ENCODE measurements at regions not wholly inside any gene's neighbourhood (a gene's known extent, or its start where the extent isn't known, plus 50 kb on each side); places are given as distances from the start of the nearest gene placed in this dataset.
"Not testable (repeated sequence)": the region's sequence is repeated elsewhere in the genome, so short reads cannot be mapped to it uniquely, and the experiment has no call there.

DNA sequence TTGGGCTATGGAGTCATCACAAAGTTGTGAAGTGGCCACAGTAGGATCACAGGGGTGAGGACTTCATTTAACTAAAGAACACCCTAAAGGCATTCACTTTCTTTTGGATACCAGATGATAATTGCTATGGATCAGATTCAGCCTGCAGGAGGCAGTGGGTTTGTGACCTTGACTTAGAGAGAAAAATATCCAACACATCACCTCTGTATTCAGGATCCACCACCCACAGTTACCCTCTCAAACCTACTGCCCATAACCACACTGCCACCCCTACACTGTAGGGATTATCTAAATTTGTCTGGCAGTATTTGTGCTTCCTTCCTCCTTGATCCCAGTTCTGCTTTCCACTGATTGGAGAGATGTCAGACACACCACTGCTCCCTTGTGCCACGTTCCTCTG lies 269.4 kb downstream of the MYCN start:
- DNase-seq: no peak

DNA sequence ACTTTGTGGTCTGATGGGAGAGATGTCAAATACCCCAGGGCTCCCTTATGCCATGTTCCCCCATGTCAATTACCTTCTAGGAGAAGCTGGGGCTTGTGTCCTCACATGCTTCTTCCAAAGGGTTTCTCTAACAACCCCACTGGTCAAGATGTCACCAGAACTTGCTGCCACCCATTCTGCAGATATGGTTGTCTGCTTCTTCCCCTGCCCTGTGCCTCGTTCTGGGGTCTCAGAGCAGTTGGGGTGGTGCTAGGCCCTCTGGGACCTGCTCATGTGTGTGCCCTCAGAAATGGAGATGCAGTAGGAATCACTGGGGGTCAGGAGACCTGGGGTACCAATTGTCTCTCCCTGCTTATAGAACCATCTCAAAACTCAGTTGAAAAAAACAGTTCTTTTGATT lies 268.6 kb downstream of the MYCN start:
- DNase-seq: no peak

DNA sequence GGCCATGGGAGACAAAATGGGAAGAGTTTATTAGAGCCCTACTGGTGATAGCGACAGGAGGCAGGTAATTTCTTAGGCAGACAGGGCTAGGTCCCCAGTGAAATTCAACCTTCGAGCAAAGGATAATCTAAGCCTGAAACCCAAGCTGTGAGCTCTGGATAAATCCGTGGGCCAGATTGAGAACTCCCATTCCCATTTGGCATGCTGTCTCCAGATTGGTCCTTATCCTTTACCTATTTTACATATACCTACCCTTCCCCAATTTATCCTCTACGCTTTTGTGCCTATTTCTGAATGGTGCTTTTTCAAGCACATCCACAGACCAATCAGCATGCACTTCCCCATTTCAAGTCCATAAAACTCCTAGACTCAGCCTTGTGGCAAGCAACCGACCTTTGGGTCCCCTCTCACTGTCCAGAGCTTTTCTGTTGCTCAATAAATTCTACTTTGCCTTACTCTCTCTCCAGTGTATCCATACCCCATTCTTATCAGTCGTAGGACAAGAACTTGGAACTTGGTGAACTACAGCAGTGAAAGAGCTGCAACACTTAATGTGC lies 268.0 kb downstream of the MYCN start:
- DNase-seq: no peak

DNA sequence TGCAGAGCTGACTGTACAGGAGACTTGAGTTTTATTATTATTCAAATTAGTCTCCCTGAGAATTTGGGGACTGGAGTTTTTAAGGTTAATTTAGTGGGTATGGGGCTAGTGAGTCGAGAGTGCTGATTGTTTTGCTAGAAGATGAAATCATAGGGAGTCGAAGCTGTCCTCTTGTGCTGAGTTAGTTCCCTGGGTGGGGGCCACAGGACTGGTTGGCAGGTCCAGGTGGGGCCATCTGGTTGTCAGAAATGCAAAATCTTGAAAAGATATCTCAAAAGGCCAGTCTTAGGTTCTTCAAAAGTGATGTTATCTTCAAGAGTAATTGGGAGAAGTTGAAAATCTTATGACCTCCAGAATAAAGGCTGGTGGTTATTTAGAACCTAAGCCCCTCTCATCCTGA lies 267.3 kb downstream of the MYCN start:
- no peak for DNase-seq

DNA sequence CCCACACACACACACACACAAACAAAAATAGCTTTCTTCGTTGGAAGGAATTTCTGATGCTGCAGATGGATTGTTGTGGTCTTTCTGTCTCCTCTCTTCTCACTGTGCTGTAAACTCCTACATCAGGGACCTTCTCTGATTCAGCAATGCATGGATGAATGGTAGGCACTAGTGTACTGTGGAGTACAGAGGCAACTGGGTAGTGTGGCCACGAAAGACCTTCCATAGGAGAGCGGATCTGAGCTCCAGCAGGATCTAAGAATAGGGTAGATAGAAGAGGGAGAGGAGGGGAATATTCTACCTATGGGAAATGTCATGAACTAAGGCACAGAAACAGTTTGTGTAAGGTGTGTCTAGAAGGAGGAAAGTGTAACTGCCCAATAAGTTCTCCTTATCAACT lies 266.8 kb downstream of the MYCN start:
- no peak for DNase-seq

DNA sequence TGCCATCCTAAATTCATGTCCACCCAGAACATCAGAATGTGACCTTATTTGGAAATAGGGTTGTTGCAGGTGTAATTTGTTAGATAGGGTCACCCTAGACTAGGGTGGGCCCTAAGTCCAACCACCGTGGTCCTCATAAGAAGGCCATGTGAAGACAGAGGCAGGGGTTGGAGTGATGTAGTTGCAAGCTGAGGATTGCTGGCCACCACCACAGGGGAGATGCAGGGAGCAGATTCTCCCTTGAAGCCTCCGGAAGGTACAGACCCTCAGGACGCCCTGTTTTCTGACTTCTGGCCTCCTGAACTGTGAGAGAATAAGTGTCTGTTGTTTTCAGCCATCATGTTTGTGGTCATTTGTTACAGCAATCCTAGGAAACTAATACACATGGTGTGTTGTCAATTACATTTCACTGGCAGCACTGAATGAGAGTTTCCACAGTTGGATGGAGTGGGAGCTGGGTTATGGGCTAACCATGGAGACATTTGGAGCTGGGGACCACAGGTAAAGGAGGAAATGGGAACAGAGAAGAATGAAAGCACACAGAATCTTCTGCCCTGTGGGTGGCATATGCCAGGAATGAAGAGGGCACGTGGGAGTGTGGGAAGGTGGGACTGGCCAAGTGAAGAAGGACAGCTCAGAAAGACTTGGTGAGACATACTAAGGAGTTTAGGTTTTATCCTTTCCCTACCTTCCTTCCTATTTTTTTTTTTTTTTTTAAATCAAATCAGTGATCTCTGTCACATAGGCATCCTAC lies 266.0 kb downstream of the MYCN start:
- DNase-seq: no peak

DNA sequence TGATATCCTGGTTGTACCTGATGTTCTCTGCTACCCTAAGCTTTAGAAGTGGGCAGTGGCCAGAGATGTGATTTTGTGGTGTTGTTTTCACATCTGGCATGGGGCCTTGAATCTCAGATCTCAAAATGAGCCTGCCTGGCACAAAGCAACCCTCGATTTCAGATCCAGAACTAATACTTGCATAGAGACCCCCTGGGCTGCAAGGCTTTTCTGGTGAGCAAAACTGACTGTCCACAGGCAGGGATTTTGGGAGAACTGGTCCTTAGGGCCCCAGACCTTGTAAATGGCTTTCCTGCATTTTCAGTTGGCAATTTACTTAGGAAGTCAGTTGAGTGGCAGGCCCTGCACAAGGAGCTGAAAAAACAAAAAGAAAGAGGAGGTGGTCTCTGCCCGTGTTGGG lies 265.3 kb downstream of the MYCN start:
- no peak for DNase-seq

DNA sequence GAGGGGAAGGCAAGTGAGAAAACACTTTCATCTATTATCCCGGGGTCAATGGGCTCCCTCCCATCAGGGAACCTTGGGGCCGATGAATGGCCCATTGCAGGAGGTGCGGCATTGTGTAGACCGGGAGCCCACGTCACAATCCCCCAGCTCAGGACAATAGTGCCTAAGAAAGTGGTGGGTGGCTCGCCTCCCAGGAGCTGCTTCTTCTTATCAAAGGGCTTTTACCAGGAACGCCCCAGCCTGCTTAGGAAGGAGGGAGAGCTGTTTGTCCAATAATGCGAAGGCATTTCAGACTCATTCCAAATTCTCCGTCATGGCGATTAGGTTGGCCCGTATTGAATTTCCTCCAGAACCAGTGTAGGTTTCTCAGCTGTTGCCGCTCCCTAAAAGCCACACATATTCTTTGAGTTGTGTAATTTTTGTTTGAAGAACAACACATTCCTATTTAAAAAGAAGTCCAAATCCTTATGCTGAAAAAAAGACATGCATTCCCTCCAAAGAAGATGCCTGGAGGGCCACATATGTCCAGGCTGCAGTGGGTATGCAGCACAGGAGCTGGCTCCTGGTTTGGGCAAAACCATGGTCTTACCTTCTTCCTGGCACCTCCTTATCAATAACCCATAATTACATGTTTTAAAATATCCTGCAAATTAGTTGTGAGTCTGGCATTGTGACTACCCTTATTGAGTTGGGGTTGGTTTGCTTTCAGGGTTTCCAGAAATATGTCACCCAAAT lies 264.7 kb downstream of the MYCN start:
- DNase-seq: no peak

DNA sequence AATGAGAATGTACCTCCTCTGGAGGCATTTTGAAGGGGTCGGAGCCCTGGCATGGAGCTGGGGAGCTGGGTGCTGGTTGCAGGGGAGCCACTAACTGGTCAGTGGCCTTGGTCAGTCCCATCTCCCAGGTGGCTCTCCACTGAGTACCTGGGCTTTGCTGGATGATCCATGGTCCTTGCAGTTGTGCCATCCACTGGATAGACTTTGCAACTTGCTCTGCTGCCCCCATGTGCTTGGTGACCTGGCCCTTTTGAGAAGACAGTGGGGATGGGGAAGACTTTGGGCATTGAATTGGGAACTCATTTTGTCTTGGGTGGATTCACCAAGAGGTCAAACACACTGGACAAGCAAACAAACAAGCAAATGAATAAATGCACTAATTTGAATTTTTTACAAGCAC lies 263.9 kb downstream of the MYCN start:
- DNase-seq: no peak

DNA sequence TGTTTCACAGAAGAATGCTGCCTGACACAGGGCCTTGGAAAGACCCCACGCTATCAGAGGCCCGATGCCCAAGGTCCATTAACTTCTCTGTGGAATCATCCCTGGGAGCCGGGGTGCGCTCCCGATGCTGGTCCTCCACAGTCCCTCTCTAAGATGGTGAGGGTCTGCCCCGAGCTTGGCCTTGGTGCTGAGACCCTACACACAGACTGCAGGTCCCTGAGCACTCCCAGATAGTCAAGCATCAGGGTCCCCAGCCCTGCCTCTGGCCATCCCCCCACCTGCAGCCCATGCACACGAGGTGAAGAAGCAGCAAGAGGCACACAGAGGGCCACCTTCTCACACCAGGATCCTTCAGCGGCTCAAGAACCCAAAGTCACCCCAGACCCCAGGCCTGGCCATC lies 263.3 kb downstream of the MYCN start:
- DNase-seq: no peak

DNA sequence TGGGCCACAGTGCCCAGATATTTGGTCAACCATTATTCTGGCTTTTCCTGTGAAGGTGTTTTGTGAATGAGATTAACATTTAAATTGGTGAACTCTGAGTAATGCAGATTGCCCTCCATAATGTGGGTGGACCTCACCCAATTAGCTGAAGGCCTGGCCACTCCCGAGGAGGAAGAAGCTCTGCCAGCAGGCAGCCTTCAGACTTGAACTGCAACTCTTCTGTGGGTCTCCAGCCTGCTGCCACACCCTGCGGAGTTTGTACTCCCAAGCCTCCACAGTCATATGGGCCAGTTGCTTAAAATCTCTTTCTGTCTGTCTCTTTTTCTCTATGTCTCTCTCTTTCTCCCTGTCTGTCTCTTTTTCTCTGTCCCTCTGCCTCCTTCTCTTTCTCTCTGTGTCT lies 262.7 kb downstream of the MYCN start:
- DNase-seq: no peak

DNA sequence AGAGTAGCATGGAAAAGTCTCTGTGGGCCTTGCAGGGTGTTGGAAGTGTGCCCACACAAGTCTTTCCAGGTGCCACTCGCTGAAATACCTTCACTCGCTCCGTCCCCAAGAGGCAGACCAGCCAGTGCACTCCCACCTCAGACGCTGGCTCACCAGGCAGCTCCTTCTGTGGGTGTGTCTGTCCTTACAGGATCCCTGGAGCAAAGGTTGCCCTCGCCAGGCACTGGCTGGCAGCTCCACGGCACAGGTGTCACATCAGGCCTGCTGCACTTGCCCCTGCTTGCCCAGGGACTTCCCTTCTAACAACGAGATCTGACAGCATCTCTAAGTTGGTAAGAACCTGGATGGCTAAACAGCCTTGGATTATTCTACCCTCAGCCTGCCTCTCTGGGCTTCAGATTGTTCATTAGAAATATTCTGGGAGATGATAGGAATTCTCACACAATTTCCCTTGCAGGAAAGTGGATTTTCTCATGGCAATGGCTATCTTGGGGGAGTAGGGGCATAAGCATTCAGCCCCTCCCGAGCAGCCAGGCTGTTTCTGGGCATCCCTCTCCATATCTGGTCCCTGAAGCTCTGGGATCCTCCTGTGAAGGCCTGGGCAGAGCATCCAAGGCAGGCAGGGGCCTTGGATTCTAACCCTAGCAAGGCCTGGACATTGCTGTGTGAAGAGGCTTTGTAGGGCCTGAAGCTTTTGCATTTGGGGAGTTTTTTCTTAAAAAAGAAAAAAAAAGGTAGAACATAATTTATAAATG lies 262.1 kb downstream of the MYCN start:
- DNase-seq: no peak

DNA sequence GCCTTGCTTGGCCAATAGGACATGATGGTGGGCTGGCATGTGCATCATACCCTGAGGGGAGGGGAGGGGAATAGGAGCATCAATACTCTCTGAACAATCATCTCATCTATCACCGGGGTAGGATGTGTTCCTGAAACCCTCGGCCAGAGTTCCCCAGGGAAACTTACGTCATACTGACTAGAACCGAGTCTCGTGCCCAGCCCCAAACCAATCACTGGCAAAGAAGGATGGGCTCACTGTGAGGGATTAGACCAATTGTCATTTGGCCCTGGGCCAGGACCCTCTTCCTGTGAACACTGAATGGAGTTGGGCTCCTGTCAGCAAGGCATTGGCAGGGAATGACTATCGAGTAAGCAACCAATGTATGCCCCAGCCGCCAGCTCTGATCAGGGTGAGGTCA lies 261.5 kb downstream of the MYCN start:
- DNase-seq: no peak

DNA sequence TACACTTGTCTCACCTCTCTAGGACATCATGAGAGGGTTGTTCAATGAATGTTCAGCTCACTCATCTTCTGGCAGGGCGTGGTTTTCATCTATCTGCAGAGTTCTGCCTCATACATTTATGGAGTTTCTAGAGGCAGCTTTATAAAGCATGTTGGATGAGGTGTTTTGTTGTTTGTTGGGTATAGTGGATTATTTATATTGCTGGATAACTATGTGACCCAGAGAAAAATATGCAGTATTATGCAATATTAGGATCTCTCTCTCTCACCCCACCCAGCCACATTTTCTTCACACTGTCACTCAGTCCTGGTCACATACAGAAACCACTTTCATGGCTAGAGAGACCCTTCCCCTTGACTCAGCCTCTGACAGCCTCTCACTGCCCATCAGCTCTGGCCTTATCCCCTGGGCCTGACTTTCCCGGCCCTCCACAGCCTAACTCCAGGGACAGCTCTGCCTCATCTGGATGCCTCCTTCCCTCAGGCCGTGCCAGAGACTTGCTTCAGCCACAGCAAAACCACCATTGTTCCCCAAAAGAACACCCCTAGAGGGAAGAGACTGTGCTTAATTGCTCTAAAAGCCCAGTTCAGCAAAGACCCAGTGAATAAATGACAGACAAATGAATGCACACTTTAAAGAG lies 260.3 kb downstream of the MYCN start:
- DNase-seq: no peak

DNA sequence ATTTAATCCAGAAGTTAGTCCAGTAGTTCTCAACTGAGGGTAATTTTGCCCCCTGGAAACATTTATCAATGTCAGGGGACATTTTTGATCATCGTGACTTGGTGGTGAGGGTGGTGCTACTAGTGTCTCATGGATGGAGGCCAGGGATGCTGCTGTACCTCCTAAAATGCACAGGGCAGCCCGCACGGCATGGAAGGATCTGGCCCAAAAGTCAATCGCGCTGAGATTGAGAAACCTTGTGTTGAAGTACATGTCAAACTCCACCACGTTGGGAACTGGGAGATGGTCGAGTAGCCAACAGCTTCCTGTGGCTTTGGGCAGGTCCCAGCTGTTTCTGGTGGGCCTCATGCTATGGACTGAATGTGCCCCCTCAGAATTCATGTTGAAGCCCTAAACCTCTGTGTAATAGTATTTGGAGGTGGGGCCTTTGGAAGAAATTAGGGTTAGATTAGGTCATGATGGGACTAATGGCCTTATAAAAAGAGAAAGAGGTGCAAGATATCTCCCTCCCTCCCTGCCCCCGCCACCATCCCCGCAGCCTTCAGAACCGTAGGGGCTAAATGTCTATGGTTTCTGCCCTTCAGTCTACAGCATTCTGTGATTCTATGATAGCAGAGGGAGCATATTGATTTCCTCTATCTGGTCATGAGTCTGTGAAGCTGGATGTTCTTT lies 259.7 kb downstream of the MYCN start:
- DNase-seq: no peak

DNA sequence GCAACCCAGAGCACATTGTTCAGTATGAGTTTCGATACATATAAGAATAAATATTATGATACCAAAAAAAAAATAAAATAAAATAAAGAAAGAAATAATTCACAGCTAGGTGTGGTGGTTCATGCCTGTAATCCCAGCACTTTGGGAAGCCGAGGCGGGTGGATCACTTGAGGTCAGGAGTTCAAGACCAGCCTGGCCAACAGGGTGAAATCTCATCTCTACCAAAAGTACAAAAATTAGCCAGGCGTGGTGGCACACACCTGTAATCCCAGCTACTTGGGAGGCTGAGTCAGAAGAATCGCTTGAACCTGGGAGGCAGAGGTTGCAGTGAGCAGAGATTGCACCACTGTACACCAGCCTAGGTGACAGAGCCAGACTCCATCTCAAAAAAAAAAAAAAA lies 258.9 kb downstream of the MYCN start:
- not testable (repeated sequence) for DNase-seq

DNA sequence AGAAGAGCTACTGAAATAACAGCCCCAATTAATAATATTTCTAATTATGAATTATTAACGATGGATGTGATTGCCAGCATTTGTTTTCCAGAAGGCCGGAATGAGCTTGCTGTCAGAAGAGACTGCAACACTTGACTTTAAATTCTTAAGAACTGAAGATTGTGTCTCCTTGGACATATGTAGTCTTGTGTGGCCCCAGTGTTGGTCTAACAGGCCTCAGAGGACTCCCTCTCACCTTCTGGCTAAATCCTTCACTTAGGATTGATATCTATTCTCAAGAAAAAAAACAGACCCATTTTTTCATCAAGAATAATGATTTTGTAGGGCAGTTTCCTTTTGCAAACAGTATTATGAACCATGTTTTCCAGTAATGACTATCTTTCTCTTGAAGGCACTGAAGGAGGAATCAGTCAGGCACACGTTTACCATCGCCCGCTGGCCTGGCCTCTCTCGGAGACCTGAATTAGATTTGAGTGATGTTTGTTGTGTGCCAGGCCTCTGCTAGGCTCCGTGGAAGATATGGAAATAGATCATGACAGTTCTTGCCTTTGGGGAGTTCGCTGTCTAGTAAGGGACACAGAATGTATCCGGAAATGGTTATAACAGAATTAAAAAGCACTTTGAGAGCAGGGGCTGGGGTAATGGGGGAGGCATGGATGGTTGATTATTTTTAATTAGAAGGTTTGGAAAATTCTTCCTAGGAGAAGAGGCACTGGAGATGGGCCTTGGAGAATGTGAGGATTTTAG lies 258.0 kb downstream of the MYCN start:
- no peak for DNase-seq

DNA sequence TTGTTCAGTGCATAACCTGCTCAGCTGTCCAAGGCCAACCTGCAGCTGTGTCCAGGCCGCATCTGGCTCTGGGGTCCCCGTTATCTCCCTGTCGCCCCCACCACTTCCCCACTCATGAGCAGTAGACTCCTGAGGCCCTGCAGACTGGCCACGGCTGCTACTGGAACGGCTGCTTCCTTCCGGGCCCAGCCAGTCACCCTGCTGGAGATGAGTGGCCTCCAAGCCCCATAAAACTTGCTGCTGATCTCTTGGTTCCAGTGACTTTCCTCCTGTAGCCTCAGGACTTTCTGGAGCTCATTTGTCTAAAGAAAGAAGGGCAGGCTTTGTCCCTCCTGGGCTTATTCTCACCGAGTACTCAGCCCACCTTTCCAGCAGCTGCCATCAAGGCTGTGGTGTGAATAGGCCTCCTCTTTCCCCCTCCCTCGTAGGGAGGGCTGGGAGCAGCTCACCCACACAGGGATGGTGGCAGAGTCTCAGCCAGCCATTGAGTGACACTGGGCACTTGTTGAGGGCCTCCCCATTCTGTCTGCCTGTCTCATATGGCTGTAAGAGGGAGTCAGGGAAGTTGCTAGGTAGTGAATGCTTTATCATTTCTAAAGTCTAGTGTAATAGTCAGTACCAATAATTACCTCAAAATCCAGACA lies 257.3 kb downstream of the MYCN start:
- no peak for DNase-seq

DNA sequence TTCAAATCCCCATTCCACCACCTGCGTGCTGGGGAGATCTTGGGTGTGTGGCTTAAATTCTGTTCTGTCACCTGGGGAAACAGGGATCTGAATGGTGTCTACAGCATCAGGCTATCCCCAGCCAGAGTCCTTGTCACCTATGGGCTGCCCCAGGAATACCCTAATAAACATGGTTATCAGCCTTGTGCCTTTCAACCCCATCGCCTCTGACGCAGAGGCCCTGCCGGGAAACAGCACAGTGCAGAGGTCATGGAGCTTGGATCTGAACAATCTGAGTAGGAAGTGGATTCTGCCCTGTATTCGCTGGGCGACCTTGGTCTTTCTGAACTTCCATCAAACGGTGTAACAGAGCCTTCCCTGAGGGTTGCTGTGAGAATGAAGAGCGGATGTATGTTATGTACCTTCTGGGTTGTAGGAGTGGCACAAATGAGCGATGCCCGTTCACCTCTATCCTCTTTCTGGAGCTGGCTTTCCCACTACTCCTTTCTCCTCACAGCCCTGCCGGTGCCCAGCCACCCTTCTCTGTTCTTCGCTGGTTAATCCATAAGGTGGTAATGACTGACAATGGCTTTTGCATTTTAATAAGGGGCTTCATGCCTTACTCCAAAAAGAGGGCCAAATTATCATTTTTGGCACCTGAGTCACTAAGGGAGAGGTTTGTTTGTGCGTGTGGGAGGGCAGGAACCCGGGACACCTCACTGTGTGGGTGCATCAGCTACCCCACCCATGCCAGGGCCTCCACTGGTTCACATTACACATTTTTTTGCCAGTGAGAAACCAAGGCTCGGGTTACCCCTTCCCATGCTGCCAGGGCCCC lies 256.5 kb downstream of the MYCN start:
- no peak for DNase-seq

DNA sequence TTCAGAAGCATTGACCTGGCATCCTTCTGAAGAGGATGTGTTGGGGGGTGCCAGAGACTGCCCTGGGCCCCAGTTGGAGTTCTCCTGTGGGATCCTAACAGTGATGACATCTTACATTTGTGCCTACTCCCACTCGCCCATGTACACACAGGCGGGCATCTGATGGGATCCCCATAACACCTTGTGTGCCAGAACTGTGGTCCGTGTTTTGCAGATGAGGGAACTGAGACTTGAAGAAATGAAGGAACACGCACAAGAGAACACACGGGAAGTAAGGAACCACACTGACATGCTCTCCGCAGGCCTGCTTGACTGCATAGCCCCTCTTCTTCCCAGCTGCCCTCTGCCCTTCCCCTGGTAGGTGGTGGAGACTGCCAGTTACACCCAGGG lies 255.3 kb downstream of the MYCN start:
- no peak for DNase-seq
